Spleen (tissue), 7 donors: ENCODE measurements at regions not wholly inside any gene's neighbourhood (a gene's known extent, or its start where the extent isn't known, plus 50 kb on each side); places are given as distances from the start of the nearest gene placed in this dataset.

Experiments
- CTCF ChIP-seq, 11 experiments: fragments of 200-600 bp in 7 of 11; fragments of 450-650 bp in 4 of 11; sonication (generic) in 4 of 11; IDR thresholded peaks in 8 of 11; conservative IDR thresholded peaks in 3 of 11; 1 replicate in 7 of 11; 2 replicates in 4 of 11; pipeline versions ENCODE4 v1.4.0 to v1.8.0; 2016 to 2021; ENCODE audit warnings: antibody characterized with exemption in 11 of 11, inconsistent platforms in 4 of 11, mild to moderate bottlenecking in 1 of 11
- POLR2A ChIP-seq, 3 donors: fragments of 450-650 bp; IDR thresholded peaks; one replicate each; pipeline ENCODE4 v1.5.1; 2017; ENCODE audit warnings: antibody characterized with exemption in 3 of 3, mild to moderate bottlenecking in 1 of 3
- POLR2AphosphoS5 ChIP-seq, 3 donors: sonication (generic); formaldehyde crosslinking; IDR thresholded peaks; one replicate each; pipeline ENCODE4 v1.5.1; 2017; ENCODE audit warnings: antibody characterized with exemption in 3 of 3
- donor health status: DM: no; HTN: no; CAD: no; lungs with moderate emphysema.
- donor health status: DM: no; HTN: no; CAD: no.
- donor health status: DM: no; HTN: no; CAD: no.

- TF ChIP-seq CTCF (IDR thresholded peaks at IDR 0.05 in 8 of 11, conservative IDR thresholded peaks at IDR 0.05 in 3 of 11) = no peak
- TF ChIP-seq POLR2A (IDR thresholded peaks at IDR 0.05) = no peak
- no peak for TF ChIP-seq POLR2AphosphoS5 (IDR thresholded peaks at IDR 0.05)
Measured at GRCh38 chr12:28096649-28097048, 93.6 kb upstream of the CCDC91 start.
